LoVo (cell line): ENCODE measurements at regions not wholly inside any gene's neighbourhood (a gene's known extent, or its start where the extent isn't known, plus 50 kb on each side); places are given as distances from the start of the nearest gene placed in this dataset.
"Not testable (repeated sequence)": the region's sequence is repeated elsewhere in the genome, so short reads cannot be mapped to it uniquely, and the experiment has no call there.

Experiments used
- DNase-seq: peaks from one replicate; pipeline ENCODE4 v3.0.0-alpha.2; 2016; ENCODE audit warnings: low spot score

DNA sequence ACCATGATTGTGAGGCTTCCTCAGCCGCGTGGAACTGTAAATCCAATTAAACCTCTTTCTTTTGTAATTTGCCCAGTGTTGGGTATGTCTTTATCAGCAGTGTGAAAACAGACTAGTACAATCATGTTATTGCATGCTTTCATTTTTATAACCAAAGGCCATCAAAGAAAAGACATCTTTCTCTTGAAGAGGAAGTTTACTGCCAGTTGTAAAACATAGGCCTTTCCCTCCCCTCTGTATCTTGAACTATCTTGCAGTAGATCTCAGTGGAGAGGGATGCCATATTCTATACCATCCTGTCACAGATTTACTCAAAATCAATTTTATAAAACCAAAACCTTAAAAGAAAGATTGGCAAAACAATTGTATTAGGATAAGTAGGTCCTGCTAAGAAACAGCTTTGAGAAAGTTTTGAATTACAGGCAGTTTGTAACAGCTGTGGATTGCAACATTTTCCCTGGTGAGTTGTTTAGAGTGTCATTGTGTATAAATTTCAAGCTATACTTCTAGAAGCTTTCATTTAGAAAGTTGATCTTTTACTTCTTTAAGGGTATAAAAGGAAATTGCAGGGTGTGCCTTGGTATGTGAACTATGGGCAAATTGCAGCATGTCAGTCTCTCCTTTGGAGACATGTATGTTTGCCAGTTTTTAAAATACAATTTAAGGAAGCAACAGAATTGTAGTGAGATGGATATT is 128.0 kb downstream of the ATP23 start:
- no peak for DNase-seq

DNA sequence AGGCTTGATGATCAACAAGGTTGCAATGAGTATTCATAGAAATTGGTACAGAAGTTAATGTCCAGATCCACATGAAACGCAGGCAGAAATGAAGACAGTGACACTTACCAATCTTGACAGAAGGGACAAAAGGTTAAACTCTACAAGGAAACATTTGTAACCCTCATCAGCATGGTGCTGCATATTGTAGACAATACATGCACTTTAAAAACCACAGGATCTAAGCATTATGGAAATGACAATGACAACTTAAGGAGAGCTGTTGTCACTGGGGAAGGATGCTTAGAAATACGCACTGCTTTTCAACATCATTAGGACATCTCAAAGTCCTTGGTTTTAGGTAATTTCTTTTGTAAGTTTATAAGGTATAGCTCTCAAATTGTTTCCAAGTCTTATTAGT is 130.6 kb downstream of the ATP23 start:
- no peak for DNase-seq

- no peak for DNase-seq
Measured at GRCh38 chr12:58074259-58074658, 132.9 kb downstream of the ATP23 start.

- DNase-seq = no peak
Measured at GRCh38 chr12:58079806-58080205, 138.4 kb downstream of the ATP23 start.

- DNase-seq = no peak
Measured at GRCh38 chr12:58081488-58081887, 140.1 kb downstream of the ATP23 start.

DNA sequence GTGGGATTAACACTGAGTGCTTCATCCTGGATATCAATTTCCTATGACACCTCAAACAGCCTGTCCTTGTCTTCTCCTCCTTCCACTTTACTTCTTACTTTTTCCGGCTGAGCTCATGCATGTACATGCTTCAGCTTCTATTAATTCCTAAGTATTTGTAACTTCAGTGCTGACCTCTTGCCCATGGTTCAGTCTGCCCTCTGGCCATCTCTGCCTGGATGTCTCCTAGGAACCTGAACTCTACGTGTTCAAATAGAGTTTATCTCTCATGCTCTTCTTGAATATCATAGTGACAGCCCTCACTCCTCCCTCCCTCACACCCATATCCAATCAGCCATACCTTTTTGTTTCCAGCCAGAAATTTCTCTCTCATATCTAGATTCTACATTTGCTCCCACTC is 141.6 kb downstream of the ATP23 start:
- DNase-seq = no peak

DNA sequence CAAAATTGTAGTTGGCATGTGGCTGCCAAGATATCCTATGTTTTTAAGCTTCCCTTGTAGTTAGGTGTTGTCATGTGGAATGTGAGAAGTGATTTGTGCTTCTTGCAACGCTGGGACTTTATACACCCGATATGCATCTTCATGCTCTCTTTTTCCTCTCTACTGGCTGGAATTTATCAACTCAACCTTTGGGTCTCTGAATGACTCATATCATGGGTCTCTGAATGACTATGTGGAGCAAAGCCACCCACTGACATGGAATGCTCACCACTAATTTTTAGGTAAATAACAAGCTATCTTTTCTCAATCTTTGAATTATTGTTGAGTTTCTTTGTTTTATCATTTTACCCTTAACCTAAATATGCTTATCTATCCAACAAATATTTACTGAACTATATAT is 144.6 kb downstream of the ATP23 start:
- DNase-seq = no peak

DNA sequence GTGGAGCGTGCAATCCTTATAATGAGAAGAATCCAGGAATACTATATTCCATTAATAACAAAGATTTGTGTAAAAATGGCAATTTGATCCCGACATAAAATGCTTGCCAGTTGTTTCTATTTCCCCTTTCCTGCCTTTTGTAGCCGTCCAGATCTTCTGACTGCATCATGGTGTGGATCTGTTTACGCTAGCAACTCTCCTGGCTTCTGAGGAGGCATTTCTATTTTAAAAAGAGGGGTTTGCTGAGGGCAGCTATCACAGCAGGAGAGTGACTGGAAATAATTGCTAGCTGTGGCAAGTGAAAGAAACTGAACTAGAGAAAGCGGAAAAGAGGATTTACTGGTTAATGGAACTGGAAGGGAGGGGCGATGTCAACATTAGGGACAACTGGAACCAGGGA is 145.6 kb downstream of the ATP23 start:
- no peak for DNase-seq

DNA sequence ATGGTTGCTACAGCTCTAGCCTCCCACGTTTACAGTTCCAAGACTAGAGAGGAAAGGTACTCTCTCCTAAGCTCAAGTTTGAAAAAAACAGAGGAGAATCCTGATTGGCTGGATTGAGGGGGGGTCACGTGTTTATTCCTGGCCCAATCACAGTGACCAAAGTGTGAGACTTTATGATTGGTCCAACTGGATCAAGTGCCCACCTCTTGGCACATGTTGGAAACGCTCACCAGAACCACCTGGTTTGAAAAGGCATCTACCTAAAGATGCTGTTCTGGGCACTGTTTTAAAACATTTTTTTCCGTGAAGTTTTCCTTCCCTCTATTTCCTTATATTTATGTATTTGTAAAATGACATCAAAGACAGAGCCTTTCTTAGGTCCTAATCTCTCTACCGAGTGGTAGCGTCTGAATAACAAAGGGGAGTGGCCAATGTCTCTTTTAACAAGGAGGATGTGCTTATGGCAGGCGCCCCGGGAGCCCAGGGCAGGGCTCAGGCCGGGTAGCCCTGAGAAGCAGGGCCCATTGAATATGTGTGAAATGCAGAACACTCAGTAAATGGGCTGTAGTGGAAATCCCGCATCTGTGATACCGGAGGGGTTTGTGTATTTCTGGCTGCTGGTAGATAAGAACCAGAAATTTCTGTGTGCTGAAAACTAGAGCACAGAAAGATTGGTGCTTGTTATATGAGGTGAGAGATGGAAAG is 146.2 kb downstream of the ATP23 start:
- no peak for DNase-seq

GRCh38 chr12:58089588-58089987 is 148.2 kb downstream of the ATP23 start:
- DNase-seq = no peak

DNA sequence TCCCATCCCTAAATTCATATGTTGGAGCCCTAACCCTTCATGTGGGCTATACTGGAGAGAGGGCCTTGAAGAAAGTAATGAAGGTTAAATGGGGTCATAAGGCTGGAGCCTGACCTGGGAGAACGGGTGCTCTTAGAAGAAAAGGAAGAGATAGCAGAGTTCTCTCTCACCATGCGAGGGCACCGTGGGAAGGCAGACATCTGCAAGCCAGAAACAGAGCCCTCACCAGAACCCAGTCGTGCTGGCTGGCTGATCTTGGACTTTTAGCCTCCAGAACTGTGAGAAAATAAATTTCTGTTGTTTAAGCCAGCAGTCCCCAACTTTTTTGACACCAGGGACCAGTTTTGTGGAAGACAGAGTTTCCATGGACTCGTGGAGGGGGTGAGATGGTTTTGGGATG is 149.3 kb downstream of the ATP23 start:
- DNase-seq = no peak

GRCh38 chr12:58095002-58095401 is 153.6 kb downstream of the ATP23 start:
- DNase-seq = no peak

DNA sequence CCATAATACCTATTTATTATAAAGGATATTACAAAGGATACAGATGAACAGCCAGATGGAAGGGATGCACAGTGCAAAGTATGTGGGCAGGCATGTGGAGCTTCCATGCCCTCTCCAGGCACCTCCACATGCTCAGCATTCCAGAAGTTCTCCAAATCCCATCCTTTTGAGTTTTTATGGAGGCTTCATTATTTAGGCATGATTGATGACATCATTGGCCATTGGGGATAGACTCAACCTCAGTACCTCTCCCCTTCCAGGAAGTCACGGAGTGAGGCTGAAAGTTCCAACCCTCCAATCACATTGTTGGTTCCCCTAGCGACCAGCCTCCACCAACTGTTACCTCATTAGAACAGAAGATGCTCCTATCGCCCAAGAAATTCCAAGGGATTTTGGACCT is 156.4 kb downstream of the ATP23 start:
- DNase-seq = no peak

GRCh38 chr12:58099476-58099875 is 158.1 kb downstream of the ATP23 start:
- DNase-seq = no peak

- no peak for DNase-seq
Measured at GRCh38 chr12:58104351-58104755, 163.0 kb downstream of the ATP23 start.

DNA sequence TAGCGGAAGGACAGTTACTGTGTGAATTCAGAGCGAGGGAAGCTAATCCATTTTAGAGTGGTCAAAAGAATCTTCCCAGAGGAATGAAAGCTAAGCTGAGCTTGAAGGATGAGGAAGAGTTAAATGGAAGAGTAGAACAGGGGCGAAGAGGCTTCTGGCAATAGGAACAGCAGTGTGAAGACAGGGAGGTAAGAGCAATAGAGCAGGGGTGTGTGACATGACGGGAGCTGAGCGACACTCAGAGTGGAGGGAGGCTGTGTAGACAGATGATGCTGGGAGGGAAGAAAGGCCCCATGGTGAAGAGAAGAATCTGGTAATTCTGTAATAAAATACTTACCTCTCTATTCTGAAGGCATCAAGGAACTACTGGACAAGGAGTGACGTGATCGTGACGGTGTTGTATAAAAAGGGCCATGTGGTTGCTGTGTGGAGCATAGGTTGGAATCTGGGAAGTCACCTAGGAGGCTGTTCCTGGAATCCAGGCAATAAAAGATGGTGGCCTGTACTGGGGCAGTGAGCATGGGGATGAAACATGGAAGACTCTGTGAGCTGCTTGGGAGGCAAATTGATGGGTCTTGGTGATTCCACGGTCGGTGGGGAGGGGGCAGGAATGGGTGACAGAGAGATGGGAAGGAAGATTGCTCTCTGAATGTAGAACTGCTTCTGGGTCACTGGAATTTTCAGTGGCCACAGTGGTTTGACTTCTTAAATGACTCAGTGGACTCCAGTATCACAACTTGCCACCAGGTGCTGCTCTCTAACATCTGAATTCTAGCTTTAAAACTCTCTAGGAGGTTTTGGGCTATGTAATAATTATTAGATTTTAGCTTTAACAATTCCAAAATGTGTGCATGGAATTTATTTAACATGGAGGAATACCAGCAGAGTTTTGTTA is 164.1 kb downstream of the ATP23 start:
- no peak for DNase-seq

- no peak for DNase-seq
Measured at GRCh38 chr12:58106195-58106594, 164.8 kb downstream of the ATP23 start.

- no peak for DNase-seq
Measured at GRCh38 chr12:58117201-58117600, 175.8 kb downstream of the ATP23 start.

- DNase-seq = no peak
Measured at GRCh38 chr12:58117667-58118066, 176.3 kb downstream of the ATP23 start.

GRCh38 chr12:58125761-58126160 is 184.4 kb downstream of the ATP23 start:
- DNase-seq = not testable (repeated sequence)

GRCh38 chr12:58131986-58132755 is 190.8 kb downstream of the ATP23 start:
- no peak for DNase-seq

DNA sequence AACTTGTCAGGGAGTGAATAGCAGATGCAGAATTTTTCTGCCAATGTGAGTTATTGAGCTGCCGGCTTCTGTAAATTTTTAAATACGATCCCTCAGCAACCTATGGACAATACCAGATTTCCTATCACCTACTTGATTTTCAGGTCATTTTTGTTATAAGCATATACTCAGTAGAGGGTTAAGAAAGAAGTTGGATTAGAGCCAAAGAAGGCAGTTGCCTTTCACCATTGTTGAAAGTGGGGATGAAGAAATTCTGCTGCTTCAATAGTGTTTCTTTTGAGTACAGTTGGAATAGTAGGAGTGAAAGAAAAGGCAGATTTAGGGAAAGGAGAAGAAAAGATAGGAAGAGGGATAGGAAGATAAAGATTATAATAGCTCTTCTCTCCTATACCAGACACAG is 197.1 kb downstream of the ATP23 start:
- no peak for DNase-seq
